ENCODE measurements at regions not wholly inside any gene's neighbourhood (a gene's known extent, or its start where the extent isn't known, plus 50 kb on each side); places are given as distances from the start of the nearest gene placed in this dataset.
A peak's percentile ranks its signal among the peaks of the same experiment; 100 is the strongest.

DNA sequence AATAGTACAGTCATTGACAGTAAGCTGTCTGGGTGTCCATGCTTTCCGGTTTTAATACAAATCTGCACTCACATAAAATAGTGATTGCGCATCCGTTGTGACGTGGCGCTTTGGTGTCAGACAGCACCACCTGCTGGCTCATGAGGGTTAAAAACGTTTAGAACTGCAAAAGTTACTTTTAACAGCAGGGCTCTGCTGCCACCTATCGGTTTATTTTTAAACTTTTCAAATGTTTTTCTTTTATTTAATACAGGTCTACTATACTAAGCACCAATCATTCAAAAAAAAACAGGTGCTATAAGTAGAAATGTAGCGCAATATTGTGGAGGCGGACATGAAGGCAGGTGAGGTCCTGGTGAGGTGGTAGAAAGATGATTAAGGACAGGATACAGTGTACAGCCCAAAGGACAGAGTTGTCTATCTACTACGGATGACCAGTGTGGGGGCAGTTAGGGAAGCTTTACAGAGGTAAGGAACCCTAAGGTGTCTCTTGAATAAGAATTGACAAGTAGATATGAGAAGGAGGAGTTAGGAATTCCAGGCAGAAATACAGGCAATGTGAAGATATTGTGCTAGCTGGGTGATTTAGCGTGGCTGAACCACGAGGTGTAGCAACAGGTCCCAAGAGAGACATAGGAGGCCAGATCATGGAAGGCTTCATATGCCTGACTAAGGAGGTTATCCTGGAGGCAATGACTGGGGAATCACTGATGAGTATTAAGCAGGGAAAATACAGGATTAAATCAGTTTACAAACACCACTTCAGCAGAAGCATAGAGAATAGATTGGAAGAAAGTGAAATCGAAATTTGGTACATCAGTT lies 91.5 kb upstream of the PRB2 start:
- TF ChIP-seq, protein P1, sequence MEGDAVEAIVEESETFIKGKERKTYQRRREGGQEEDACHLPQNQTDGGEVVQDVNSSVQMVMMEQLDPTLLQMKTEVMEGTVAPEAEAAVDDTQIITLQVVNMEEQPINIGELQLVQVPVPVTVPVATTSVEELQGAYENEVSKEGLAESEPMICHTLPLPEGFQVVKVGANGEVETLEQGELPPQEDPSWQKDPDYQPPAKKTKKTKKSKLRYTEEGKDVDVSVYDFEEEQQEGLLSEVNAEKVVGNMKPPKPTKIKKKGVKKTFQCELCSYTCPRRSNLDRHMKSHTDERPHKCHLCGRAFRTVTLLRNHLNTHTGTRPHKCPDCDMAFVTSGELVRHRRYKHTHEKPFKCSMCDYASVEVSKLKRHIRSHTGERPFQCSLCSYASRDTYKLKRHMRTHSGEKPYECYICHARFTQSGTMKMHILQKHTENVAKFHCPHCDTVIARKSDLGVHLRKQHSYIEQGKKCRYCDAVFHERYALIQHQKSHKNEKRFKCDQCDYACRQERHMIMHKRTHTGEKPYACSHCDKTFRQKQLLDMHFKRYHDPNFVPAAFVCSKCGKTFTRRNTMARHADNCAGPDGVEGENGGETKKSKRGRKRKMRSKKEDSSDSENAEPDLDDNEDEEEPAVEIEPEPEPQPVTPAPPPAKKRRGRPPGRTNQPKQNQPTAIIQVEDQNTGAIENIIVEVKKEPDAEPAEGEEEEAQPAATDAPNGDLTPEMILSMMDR (IDR thresholded peaks at IDR 0.05), result peak; percentile 82 to 94 (median 87)
- TF ChIP-seq POLR2A (IDR thresholded peaks at IDR 0.05), result no peak
